Esophagus squamous epithelium (tissue), 4 donors: ENCODE measurements at regions not wholly inside any gene's neighbourhood (a gene's known extent, or its start where the extent isn't known, plus 50 kb on each side); places are given as distances from the start of the nearest gene placed in this dataset.

Source experiments
- CTCF ChIP-seq, 6 experiments: fragments of 450-650 bp in 4 of 6; fragments of 200-600 bp in 2 of 6; sonication (generic) in 2 of 6; IDR thresholded peaks; one replicate each; pipeline ENCODE4 v1.5.1; 2016 to 2019; ENCODE audit warnings: antibody characterized with exemption in 6 of 6, mild to moderate bottlenecking in 4 of 6, moderate library complexity in 4 of 6
- POLR2A ChIP-seq, 4 donors: fragments of 450-650 bp; IDR thresholded peaks; one replicate each; pipeline ENCODE4 v1.6.1; 2017; ENCODE audit warnings: antibody characterized with exemption in 4 of 4, mild to moderate bottlenecking in 4 of 4, moderate library complexity in 3 of 4

GRCh38 chr4:180518906-180519305 is 1724.3 kb upstream of the TENM3 start:
- TF ChIP-seq POLR2A (IDR thresholded peaks at IDR 0.05) = no peak
- no peak for TF ChIP-seq CTCF (IDR thresholded peaks at IDR 0.05)
